NK-92 treated with Interleukin-12 subunit alpha and Interleukin-12 subunit beta, amount 100 ng/mL, for 24 hours (cell line): ENCODE measurements at regions not wholly inside any gene's neighbourhood (a gene's known extent, or its start where the extent isn't known, plus 50 kb on each side); places are given as distances from the start of the nearest gene placed in this dataset.

Source experiments
- DNase-seq: peaks from one replicate; lab custom pipeline; 2025; lab: John Stamatoyannopoulos, UW

DNA sequence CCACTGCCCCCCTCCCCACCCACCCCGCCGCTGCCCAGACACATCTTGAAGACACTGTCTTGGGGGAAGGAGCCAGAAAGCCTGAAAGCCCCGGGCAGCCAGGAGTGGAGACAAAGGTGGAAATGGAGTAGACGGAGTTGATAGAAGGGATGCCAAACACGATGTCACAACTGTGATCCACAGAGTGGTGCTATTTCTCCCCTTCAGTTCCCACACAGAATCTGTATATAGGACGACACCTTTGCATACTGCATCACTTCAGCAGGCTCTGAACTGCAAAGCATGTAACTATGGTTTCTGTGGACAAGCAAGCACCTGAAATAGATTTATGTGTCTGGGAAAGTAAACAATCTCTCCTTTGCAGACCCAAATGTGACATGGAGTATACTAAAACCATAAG, 56.4 kb upstream of the F13A1 start:
- no peak for DNase-seq

DNA sequence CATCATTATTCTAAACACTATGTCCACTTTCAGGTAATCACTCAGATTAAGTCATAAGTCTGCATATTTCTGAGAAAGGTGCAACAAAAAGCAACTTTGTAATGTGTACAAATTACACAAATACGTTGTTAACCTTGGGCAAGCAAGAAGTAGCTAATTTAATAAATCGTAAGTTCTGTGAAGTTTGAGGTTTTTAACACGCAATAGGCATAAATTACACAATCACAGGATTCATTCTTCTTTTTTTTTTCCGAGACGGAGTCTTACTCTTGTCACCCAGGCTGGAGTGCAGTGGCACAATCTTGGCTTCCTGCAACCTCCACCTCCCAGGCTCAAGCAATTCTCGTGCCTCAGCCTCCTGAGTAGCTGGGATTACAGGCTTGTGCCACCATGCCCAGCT, 57.2 kb upstream of the F13A1 start:
- no peak for DNase-seq

DNA sequence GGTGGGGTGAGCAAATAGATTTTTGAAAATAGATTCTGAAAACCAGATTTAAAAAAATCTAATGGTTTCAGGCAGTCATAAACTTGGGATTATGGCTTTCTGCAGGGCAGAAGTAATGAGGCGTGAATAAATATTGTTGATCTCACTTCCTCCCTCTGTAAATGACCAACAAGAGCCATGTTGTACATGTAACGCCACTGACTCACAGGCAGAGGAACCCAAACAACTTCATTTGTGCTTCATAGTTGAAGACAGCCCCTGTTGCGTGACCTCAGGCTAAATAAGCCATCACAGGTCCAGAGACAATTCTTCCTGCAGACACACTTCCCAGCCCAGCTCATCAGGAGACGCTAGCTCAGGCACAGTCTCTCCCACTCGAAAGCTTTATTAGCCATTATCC, 59.1 kb upstream of the F13A1 start:
- no peak for DNase-seq

DNA sequence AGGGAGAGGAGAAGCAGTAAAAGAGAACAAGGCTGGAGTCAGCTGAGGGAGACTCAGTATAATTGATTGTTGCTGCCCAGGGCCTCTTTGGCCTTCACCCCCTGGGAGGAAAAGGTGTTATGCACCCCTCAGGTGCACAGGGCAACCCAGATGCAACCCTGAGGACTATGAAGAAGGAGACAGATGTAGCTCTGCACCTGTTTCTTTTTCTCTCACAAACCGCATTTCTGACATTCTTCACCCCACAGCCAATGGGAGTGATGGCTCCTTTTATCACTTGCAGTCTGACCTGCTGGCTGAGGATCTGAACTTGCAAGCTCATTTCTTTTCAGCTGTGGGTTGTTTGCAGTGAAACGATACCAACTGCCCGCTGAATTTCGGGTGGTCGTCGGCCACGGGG, 64.1 kb upstream of the F13A1 start:
- DNase-seq, result no peak

DNA sequence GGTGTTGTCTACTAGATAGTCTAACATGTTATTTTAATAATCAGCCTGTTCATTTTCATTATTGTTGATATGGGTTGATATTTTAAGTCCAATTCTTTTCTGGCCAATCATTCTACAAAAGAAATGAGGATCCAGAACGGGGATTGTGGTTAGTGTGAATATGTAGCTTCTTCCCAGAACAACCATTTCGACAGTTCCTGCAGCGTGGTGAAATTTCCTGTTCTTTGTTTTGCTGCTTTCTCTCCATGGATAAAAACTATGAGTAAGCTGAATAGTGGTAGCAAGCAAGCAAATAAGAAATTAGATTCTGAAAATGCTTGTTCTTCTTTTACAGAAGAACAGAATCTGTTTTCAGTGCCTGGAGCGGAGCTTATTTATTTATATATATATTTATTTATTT, 65.5 kb upstream of the F13A1 start:
- DNase-seq, result no peak

DNA sequence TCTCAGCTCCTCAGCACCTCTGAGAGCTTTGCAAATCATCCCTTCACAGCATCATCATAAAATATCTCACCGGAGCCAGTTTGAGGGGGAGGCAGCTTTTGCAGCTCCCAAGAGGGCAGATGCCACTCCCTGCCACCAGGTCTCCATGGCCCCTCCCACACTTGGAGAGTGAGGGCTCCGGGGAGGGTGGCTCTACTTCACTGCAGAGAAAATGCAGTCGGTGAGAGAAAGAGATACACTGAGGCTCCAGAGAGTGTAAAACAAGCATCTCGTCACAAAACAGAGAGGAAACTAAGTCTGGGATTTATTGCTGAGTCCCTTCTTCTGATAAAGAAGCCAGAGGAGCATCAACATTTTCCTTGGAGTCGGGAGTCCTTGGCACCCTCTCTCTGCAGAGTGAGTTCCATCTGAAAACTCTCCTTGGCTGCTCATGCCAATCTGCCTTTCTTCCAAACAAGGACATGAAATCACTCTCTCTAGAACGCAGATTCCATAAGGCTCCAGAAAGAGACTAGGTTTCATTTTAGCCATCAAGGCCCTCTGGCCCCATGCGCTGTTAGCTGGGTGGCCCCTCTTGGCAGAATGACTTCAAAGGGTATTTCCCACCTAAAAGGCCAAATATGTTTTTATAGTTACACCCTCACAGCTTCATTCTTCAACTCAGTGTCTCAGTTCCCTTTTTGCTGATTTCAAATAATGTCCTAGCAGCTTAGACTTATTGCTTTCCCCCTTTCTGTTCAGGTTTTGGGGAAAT, 70.6 kb upstream of the F13A1 start:
- no peak for DNase-seq

DNA sequence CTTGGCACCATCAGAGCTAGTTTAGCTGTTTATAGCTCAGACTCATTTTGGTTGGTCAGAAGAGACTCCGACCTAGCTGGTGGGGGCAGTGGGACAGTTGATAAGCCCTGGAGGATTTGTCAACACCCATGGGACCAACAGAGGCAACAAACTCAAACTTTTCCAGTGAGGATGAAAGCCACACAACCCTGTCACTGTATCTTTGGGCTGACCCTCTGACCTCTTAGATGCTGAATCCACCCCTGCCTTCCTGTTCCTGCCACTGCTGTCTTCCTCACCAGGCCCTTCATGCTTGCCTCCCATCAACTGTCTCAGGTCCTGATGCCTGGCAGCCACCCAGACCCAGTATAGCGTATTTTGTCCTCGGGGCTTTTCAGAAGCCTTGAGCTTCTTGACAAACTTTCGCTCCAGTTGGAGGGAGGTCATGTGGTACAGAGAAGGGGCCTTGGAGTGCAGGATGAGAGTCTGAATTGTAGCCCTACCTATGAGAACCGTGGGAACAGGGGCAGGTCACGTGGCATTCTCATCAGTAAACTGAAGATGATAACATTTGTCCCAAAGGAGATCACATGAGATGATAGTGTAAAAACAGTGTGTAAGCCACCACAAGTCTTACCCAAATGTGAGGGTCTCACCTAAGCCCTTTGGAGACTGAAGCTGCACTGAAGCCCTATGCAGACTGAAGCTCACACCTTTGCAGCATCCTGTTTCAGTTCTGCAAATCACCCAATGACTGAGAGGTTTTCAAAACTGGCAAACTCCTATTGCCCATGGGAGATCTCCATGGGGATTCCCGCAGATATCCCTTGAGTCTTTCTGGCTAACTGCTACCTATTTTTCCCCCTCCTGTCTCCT, 72.0 kb upstream of the F13A1 start:
- no peak for DNase-seq

DNA sequence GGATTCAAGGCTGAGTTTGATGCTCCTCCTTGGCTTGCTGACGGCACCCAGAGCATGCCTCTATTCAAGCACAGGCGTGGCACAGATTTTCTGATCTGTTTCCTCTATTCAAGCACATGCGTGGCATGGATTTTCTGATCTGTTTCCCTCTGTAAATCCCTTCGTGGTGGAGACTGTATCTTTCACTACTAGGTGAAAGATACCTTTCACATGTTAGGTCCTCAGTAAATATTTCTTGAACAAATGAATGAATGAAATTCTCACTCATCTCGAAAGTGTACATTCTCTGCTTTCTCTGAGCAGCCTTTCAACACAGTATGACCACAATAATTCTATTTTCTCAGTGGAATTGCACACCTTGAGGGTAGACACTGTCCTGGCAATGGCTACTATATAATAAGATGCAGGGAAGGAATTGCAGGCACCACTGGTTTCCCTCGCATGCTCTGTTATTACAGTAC, 72.6 kb upstream of the F13A1 start:
- DNase-seq, result no peak

DNA sequence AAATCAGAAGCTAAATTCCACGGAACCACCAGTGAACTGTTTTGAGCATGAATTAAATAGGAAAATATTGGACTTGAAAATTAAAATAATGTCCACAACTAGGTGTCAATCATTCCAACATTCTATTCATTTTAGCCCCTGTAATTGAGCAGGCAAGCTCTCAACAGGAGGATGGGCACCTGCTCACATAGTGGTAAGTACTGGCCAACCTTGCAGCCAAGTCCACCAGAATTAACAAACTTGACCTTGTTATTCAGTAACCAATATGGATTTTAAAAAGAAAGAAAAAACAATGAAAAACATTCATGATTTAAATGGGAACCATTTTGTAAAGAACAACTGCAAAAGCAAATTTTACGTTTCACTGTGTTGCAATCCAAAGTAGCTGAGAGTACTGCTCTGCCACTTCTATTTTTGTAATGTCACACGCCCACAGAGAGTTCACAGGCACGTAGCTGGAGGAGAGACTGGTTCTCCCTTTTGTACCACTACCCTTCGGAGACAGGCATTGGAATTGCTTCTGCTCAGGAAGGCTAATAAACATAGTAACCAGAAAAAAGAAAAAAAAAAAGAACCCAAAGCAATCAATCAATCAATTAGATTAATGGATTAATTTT, 75.2 kb upstream of the F13A1 start:
- DNase-seq, result no peak

DNA sequence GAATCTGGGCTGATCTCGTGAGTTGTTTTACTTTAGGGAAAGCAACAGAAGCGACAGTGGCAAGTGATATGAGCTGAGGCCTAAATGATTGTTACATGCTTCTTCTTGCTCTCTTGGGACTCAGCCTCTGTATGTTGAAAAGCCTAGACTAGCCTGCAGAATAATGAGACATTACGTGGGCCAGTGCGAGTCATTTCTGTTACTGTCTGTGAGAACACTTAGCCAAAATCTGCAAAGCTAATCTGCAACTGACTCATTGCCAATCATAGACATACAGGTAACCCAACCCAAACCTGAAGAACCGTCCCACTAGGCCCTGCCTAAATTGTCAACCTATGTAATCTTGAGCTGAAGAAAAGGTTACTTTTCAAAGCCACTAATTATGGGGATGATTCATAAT, 77.4 kb upstream of the F13A1 start:
- DNase-seq, result no peak

DNA sequence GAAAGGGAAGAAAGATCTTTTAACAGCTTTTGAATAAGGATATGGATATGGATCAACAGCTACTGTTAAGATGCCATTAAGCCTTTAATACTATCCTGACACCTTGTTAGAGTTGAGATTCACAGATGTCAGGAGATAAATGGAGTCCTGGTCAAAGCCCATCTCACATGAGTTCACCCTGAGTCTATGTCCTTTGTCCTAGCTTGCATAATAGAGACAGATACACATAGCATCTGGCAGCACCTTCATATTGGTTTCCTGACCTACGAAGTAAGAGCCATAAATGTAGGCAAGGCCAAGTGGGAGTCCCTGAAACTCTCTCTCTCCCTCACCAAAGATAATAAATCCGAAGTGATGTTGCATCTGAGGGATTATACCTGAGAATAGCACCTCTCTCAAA, 79.1 kb upstream of the F13A1 start:
- DNase-seq, result no peak

DNA sequence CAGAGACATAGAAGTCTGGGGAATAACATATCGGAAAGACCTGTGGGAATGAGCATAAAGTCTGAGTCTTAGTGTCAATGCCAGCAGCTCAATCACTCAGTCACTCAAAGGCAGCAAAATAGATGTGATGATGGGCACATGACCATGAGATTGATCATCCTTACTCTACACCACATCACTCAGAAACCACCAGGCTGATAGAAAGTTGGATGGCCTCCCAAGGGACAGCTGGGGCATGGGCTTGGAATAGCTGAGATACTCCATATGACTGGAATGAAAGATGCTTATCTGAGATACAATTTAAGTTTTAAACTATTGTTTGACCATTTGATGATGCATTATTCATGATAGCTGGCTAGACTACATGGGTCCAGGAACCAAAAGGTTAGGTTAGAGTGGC, 80.9 kb upstream of the F13A1 start:
- DNase-seq, result no peak

DNA sequence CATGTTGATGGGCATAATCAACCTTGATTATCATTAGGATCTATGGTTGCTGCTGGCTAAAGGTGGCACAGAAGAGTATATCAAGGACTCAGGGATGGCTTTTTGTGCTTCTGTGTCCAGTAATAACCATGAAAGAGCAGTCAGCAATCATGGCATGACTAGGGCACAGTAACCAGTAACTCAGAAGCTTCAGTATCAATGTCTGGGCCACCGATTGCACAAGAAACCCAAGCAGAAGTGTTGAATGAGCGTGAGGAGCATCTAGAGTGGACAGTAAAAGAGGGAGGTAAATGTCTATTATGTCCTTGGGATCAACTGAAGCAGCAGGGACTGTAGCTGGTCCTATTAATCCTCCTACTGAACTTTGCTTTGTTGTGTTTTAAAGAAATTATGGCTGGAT, 81.5 kb upstream of the F13A1 start:
- DNase-seq, result no peak

DNA sequence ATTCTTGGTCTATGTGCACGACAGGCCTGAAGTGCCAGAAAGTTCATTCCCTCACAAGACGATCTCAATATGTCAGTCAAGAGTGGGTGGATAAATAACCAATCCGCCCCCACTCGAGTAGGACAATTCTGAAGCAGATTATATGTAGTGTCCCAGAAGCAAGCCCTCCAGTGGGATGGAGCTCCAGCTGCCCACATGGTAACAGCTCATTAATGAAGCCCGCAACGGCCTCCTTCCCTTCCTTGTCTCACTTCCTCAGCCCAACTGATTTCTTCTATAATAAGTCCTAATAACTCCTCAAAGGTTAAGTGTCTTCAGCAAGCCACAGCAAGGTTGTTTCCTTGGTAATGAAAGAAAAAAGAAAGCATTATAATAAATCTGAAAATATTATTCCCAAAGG, 82.1 kb upstream of the F13A1 start:
- DNase-seq, result no peak

DNA sequence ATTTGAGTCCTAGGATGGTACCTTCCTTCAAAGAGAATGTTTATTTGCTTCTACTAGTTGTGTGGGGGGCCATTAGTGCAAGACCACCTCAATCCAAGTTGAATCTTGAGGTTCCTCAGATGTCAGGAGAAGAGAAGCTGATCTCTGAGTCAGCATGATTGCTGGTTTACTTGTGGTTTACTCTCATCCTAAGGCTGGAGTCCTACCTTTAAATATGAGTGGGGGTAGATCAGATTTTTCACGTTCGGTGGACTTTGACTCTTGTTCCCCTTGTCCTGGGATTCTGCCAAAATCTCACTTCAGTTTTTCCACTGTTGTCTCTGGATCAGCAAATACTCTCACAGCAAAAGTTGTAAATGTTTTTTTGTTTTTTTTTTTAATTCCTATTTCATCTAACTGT, 84.6 kb upstream of the F13A1 start:
- DNase-seq, result no peak

DNA sequence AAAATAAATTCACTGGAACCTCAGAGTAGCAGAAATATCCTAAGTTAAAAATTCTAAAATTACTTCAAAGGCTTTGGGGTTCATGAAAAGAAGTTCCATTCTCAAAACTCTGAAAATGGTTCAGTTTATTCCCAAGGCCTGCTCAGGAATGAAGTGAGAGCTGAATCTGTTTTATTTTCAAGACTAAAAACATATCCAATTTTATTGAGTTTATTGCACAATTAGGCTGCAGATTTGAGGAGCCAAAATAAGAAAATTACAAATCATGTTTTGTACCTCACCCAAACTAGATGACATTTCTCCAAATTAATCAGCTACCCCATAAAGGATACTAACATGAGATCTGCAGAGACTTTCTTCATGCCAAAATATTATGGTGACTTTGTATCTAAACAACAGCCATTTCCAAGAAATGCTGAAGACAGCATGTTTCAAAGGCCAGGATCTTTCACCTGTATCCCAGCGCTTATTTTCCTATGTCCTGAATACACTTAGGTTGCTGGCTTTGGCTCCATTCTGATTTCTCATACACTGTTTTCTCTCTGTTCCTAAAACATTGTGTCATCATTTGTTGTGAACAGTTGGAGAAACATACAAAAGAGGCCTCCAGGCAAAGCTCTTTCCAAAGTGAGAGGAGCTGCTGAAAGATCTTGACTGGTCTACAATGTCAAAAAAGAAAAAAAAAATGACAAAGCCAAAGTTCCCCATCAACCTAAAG, 85.7 kb upstream of the F13A1 start:
- DNase-seq, result no peak

DNA sequence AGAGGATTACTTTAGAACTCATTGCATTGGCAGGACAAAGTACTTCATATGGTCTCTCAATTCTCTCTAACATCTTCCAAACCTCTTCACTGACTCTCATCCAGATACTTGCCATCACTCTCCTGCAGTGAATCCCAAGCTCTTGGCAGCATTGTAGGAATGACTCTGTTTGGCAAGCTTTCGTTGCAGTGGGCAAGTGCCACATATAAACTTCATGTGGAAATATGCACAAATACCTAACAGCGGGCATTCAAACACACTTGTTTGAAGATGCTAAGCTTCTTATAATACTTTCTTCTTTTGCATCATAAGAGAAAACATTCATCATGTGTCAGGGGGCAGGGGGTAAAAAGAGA, 86.2 kb upstream of the F13A1 start:
- DNase-seq, result no peak

DNA sequence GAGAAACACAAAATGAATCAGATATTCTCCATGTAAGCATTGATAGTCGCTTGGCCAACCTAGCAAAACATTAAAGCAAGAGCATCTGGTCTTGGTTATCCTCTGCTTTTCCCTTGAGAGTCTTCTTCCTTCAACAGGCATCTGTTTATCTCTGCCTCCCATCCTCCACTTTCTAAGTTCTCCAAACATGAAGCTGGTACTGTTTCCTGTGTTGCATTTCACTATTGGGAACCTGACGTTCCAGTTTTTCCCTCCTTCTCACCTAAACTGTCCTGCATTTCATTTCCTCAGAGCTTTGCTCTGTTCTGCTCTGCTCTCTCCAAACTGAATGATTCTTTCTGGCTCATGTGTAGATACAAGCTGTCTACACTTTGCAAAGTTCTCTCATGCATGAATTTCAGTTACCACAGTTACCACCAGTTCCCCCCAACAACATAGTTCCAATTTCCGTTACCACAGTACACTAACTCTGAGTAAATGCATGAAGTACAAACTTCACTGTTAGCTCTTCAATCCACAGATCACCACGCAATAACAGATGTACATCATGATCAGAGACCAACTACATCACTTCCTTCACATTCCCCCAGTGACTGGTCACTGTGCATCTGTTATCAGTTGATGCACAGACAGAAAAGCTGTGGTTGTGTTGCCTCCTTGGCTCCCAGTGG, 86.7 kb upstream of the F13A1 start:
- DNase-seq, result no peak

DNA sequence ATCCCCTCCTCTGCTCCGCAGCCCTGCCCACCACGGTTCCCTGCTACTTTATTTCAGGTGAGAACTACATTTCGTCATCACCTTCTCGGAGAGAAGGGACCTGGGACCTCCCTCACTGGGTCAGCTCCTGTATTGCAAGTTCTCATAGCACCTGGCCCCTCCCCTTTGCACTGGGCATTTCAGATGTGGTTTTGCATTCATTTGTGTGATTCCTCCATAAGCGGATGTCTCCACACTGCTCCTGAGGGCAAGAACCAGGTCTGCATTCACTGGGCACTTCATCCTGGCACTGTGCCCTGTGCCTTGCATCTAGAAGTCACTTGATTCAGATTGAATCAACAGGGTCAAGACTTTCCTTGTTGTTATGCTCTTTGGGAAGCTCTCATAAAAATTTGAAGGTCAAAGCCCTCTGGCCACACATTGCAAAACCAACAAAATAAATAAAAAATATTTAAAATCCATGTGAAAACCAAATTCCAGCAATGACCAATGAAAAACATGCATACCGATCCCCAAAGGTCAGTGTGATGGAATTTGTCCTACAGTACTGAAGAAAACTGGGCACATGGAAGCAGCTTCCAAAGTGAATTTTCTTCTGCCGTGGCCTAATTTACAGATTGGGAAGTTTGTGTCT, 89.1 kb upstream of the F13A1 start:
- no peak for DNase-seq

DNA sequence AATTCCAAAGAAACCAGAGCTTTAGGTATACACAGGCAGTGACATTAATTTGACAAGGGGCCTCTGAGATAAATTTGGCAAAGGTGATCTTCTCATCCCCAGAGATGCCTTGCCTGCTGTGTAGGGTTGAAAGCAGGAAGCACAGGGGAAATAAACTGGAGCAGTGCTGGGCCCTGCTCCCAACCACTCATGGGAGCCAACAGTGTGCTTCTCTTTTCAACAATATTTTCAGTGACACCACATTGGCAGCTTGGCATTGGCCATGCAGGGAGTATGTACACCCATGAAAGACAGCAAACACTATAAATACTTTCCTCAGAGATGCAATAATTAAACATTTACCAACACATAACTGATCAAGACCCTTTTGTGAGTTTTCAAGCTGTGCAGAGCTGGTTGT, 90.7 kb upstream of the F13A1 start:
- no peak for DNase-seq

DNA sequence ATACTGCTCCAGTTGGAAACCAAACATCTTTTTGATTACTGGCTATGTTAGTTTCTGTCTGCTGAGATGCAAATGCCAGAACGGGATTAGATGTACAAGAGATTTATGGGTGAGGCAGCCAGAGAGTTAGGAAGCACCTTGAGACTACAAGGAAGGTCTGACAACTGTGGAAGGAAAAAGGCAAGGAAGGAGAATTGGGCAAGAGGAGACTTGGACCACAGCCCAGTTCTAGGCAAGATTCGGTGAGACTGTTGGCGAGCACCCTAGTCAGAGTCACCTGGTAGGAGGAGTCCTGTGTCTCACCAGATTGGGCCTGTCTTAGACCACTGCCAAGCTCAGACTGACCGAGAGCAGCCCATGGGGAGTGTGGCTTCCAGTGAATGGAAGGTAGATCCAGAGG, 91.8 kb upstream of the F13A1 start:
- DNase-seq, result no peak

DNA sequence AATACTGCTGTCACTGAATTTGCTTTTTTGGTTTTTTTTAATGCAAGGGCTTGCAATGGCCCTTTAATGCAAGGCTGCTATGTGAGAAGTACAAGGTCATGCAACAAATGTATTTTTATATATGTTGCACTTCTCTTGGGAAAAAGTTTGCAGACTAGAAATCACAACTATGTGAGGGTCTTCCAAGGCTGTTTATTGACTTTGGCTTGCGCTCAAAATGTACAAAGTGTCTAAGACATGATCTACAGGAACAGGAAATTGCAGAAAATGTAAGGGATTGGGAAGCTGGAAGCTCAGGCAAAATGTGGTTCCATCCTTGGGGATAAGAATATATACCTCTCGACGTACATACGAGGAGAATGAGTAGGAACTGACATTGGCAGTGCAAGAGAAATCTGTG, 92.2 kb upstream of the F13A1 start:
- no peak for DNase-seq
